ENCODE measurements at regions not wholly inside any gene's neighbourhood (a gene's known extent, or its start where the extent isn't known, plus 50 kb on each side); places are given as distances from the start of the nearest gene placed in this dataset.

GRCh38 chr6:164925681-164926530 lies 383.5 kb downstream of the C6orf118 start:
- DNase-seq (ENCODE audit: low read depth in 2 of 2), result no peak

DNA sequence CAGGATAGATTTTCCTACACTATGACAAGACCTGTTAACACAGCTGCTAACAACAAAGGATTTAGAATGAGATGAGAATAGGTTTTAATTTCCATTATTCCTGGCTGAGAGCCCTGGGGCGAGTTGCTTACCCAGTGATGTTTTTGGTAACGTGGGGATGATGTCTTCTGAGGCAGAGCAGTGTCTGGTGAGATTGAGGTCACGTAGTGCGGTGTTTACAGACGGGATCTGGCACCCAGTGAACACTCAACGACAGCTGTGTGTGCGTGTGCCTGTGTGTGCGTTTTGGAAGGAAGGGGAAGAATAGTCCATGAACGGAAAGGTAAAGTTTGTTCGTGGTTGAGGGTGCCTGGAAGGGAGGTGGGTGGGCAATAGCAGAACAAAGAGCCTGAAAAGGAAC lies 384.7 kb downstream of the C6orf118 start:
- no peak for DNase-seq (ENCODE audit: low read depth in 2 of 2)

- no peak for DNase-seq (ENCODE audit: low read depth in 2 of 2)
Observed at GRCh38 chr6:164917211-164917610, 392.2 kb downstream of the C6orf118 start.

GRCh38 chr6:164916087-164916486 lies 393.3 kb downstream of the C6orf118 start:
- DNase-seq (ENCODE audit: low read depth in 2 of 2), result no peak

DNA sequence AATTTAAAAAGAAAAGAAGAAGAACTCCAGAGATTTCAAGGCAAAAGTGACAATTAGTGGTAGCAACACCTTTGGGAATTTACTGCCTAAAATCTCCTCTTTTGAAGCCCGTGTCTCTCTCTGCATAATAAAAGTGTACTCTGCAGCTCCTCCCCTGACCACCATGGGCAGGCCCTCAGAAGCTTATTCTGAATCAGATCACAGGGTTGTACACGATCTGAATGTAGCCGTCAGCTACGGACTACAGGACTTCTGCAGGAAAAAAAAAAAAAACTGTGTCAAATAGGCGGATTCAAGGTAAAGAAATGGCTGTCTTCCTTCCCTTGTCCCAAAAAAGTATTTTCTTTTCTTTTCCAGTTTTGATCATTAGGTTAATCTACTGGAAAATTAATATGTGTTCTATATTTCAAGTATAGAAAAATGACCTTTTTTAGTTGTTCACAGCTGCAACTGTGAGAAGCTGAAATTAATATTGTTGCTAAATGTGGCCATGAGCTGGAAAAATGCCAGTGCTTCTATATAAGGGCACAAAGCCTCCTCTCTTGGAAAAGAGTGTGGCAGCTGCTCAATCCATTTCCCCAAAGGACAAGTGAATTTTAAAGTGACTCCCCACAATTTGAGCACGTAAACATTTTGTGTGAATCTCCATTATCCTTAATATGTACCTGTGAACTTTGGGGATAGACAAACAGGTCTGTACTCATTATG lies 397.4 kb downstream of the C6orf118 start:
- DNase-seq (ENCODE audit: low read depth in 2 of 2), result no peak

DNA sequence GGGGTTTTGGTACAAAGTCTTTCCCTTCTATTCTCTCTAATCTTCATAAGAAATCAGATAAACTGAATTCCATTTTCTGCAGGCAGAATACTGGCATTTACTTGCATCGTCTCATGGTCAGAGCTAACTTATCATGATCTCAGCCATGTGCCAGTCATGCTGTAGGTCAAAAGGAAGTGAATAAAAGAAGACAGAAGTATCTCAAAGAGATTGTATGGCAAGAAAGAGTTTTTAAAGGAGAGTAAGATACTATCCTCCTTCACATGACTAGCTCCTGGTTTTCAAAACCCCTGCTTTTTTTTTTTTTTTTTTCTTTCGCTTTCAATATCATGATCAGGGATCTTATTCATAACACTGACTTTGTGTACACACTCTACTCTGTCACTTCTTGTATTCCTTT lies 398.3 kb downstream of the C6orf118 start:
- DNase-seq (ENCODE audit: low read depth in 2 of 2), result no peak

DNA sequence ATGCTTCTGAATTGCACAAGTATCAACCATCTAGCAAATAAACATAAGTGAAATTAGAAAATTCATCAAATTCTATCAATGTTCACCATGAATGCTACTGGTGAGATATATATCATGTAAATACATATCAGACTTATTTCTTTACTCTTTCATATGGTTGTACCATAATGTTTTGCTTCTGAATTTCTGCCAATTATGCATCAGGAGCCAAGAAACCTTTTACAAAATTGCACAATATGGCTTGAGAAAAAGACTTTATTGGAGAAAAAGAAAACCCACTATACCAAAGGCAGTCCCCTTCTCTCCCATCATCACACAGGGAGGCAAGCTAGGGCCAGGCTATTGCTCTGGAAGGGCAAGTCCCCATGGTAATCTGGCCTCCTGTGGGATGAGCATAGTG lies 402.6 kb downstream of the C6orf118 start:
- DNase-seq (ENCODE audit: low read depth in 2 of 2), result no peak

GRCh38 chr6:164905311-164905710 lies 404.1 kb downstream of the C6orf118 start:
- no peak for DNase-seq (ENCODE audit: low read depth in 2 of 2)

- no peak for DNase-seq (ENCODE audit: low read depth in 2 of 2)
Observed at GRCh38 chr6:164898412-164898811, 411.0 kb downstream of the C6orf118 start.

GRCh38 chr6:164897523-164898235 lies 411.7 kb downstream of the C6orf118 start:
- no peak for DNase-seq (ENCODE audit: low read depth in 2 of 2)

DNA sequence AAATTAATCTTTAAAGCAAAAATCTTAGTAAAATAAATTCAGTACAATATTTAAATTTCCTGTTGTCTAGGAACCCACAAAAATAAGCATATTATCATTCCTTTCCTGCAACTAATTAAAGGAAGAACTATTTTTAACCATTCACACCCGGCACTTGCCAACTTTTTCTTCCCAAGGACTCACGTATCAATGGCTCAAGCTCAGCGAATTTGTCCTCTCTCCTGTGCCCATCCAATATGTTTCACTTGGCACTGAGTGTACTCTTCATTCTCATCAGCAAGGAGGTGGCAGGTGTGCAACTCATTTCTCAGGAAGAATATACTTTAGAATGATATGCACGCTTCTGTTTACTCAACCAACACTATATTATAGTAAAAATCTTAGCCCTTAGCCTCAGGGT lies 419.4 kb downstream of the C6orf118 start:
- DNase-seq (ENCODE audit: low read depth in 2 of 2), result no peak

DNA sequence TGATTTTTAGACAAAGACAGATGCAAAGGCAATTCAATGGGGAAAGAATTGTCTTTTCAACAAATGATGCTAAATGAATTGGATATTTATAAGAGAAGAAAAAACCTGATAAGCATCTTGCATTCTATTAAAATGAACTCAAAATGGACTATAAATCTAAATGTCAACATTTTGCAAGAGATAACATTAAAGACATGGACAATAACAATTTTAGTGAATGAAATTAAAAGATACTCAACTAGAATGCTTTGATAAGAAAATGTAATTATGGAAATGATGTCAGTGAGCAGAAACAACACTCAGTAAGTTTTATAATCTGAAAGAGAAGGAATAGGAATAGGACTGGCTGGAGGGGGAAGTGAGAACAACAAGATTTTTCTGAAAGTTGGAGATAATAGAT lies 421.7 kb downstream of the C6orf118 start:
- DNase-seq (ENCODE audit: low read depth in 2 of 2), result no peak

- no peak for DNase-seq (ENCODE audit: low read depth in 2 of 2)
Observed at GRCh38 chr6:164882236-164882635, 427.2 kb downstream of the C6orf118 start.

DNA sequence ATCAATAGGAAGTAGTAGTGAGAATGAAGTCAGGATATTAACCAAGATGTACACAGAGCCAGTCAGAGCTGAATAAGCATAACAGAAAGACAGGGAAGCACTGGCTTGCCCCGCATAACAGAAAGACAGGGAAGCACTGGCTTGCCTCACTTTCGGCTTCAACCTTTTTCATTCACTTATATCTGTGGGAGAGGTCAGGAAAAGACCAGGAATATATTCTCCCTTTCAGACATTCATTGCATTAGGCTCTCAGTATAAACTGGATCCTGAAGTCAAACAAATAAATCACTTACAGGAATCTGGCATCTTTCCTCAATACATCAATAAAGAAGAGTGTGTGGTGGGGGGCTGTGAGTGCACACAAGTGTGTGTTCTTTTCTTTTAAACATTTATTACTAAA lies 437.6 kb downstream of the C6orf118 start:
- no peak for DNase-seq (ENCODE audit: low read depth in 2 of 2)

- no peak for DNase-seq (ENCODE audit: low read depth in 2 of 2)
Observed at GRCh38 chr6:164870164-164870563, 439.2 kb downstream of the C6orf118 start.

DNA sequence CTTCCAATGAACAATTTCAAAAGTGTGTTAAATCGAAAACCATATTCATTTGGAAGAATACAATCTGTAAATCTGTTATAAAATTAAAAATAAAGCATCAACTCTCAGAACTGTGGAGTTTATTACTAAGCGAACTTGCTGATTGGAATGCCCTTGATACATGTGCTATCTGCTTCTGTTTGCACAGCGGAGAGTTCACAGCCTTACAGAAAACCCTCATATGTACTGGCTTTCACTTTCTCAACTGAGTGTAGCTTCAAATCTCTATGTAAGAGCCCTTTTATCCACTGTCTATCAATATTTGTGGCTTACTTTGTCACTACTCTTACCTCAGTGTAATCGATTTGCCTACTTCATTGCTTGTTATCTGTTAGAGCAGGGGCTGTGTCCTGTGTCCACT lies 447.4 kb downstream of the C6orf118 start:
- DNase-seq (ENCODE audit: low read depth in 2 of 2), result no peak

GRCh38 chr6:164859816-164860215 lies 449.6 kb downstream of the C6orf118 start:
- no peak for DNase-seq (ENCODE audit: low read depth in 2 of 2)

DNA sequence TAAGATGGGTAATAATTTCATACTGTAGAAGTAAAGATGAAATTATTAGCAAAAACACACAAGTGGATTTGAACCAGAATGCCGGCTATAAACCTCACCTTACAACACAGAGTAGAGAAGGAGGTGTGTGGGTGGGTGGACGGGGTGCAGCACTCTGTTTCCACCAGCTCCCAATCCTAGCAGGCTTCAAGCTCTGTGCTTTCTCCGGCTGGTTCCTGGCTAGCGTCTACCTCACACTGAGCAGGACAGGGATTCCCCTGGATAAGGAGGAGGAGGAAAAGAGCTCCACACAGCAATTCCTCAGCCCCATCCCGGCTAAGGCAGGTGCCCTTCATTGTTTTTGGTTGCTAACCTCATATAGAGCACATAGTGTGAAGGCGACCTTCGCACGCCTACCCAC lies 453.3 kb downstream of the C6orf118 start:
- DNase-seq (ENCODE audit: low read depth in 2 of 2), result no peak

GRCh38 chr6:164855281-164855680 lies 454.1 kb downstream of the C6orf118 start:
- no peak for DNase-seq (ENCODE audit: low read depth in 2 of 2)

DNA sequence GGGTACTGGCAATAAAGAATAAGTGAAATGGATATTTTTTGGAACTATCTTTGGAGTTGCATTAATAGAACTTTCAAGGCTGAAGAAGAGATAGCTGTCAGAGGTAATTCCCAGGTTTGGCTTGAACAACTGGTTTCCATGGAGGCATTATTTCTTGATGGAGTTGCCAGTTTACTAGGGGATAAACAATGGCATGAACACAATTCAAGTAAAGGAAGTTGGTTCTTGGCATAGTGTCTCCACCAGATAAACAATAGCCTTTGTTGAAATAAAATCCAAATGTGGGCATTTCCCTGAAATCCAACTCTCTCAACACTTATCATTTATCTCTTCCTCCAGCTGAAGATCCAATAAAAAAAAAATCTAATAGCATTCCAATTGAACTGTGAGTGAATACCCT lies 454.9 kb downstream of the C6orf118 start:
- DNase-seq (ENCODE audit: low read depth in 2 of 2), result no peak

GRCh38 chr6:164845773-164846172 lies 463.6 kb downstream of the C6orf118 start:
- no peak for DNase-seq (ENCODE audit: low read depth in 2 of 2)

GRCh38 chr6:164842085-164842484 lies 467.3 kb downstream of the C6orf118 start:
- DNase-seq (ENCODE audit: low read depth in 2 of 2), result no peak
